K562 (cell line): ENCODE measurements at regions not wholly inside any gene's neighbourhood (a gene's known extent, or its start where the extent isn't known, plus 50 kb on each side); places are given as distances from the start of the nearest gene placed in this dataset.
A peak's percentile ranks its signal among the peaks of the same experiment; 100 is the strongest.

ENCODE experiments used
- ATAC-seq: fragments of 200-7000 bp; cut with Tn5 transposase; 3 replicates; pipeline ENCODE4 v1.9.1; 2020; ENCODE audit warnings: moderate library complexity
- BruUV-seq: library from RNA; stranded (reverse); fragments of 400-500 nt; replicated peaks from 2 replicates; lab custom pipeline; 2021; lab: Mats Ljungman, UMichigan
- CTCF ChIA-PET: fragments of 300-600 bp; formaldehyde crosslinking; extraction: SDS; loops from one replicate; lab custom pipeline; 2021; ENCODE audit warnings: low intra/inter-chr PET ratio; lab: Yijun Ruan, JAX
- POLR2A ChIA-PET: fragments of 300-600, 350-650 bp; sonication (Branson Sonifier 250); formaldehyde crosslinking; extraction: SDS; loops from one replicate; lab custom pipeline; 2021; ENCODE audit warnings: antibody characterized with exemption, inconsistent platforms; lab: Yijun Ruan, JAX
- DNase-seq, 4 experiments: peaks; one replicate each; pipeline versions ENCODE4 v3.0.0 to v3.0.0-alpha.2; 2011 to 2018; ENCODE audit warnings: low spot score in 3 of 4, mixed read lengths in 3 of 4; ENCODE audit errors: extremely low read depth in 1 of 4
- FAIRE-seq: peaks from 2 replicates; lab custom pipeline; 2011; peaks lifted over from hg19 to GRCh38; lab: Jason Lieb, UNC
- H2AFZ ChIP-seq: 2 replicates; pipeline ENCODE4 v1.6.0; 2011; ENCODE audit warnings: low read depth, low read length, control low read depth, inconsistent platforms
- H3K27ac ChIP-seq: fragments of 200-600 bp; 3 replicates; pipeline ENCODE4 v1.8.0; 2011; ENCODE audit warnings: low read depth, mild to moderate bottlenecking, control low read depth, inconsistent platforms, low read length, moderate library complexity, mixed read lengths; ENCODE audit errors: extremely low read depth
- H3K27me3 ChIP-seq, 2 experiments: fragments of 300-600 bp in 1 of 2; 2 replicates in 1 of 2; 3 replicates in 1 of 2; pipeline versions ENCODE4 v1.6.0 to v1.8.0; 2011; ENCODE audit warnings: inconsistent platforms in 2 of 2, low read length in 2 of 2, mild to moderate bottlenecking in 1 of 2, mixed read lengths in 1 of 2, moderate library complexity in 1 of 2; ENCODE audit not compliant: control insufficient read depth in 2 of 2, insufficient read depth in 2 of 2
- H3K36me3 ChIP-seq: fragments of 300-600 bp; 3 replicates; pipeline ENCODE4 v1.8.0; 2011; ENCODE audit warnings: mild to moderate bottlenecking, low read length, inconsistent platforms; ENCODE audit not compliant: control insufficient read depth, insufficient read depth
- H3K4me1 ChIP-seq, 2 experiments: fragments of 200-600 bp in 1 of 2; replicated peaks in 1 of 2; 2 replicates in 1 of 2; 3 replicates in 1 of 2; pipeline versions ENCODE4 v1.5.1 to v1.8.0; 2011; ENCODE audit warnings: inconsistent platforms in 2 of 2, low read length in 2 of 2, mild to moderate bottlenecking in 1 of 2, mixed read lengths in 1 of 2, moderate library complexity in 1 of 2; ENCODE audit not compliant: control insufficient read depth in 2 of 2, insufficient read depth in 2 of 2
- H3K4me2 ChIP-seq: 2 replicates; pipeline ENCODE4 v1.6.1; 2011; ENCODE audit warnings: low read length, control low read depth, inconsistent platforms, mixed read lengths; ENCODE audit not compliant: insufficient read depth
- H3K4me3 ChIP-seq: fragments of 200-600 bp; sonication (generic), shearing (Covaris generic); 2 replicates; pipeline ENCODE4 v1.5.1; 2016; ENCODE audit warnings: control low read depth, inconsistent platforms
- H3K79me2 ChIP-seq: fragments of 200-600 bp; 3 replicates; pipeline ENCODE4 v1.8.0; 2011; ENCODE audit warnings: low read length, inconsistent platforms; ENCODE audit not compliant: control insufficient read depth, insufficient read depth
- H3K9ac ChIP-seq, 2 experiments: 2 replicates each; pipeline versions ENCODE4 v1.6.0 to v1.6.1; 2011; ENCODE audit warnings: low read depth in 2 of 2, low read length in 2 of 2, control low read depth in 1 of 2, inconsistent platforms in 1 of 2, mild to moderate bottlenecking in 1 of 2, mixed read lengths in 1 of 2; ENCODE audit not compliant: insufficient read depth in 1 of 2
- H3K9me1 ChIP-seq: one replicate; pipeline ENCODE4 v1.6.0; 2011; ENCODE audit warnings: inconsistent platforms, mild to moderate bottlenecking, low read length, moderate library complexity; ENCODE audit not compliant: control insufficient read depth, insufficient read depth
- H3K9me3 ChIP-seq: replicated peaks from 2 replicates; pipeline ENCODE4 v1.5.1; 2011; ENCODE audit warnings: low read depth, low read length, inconsistent platforms; ENCODE audit not compliant: control insufficient read depth, insufficient read depth
- H4K20me1 ChIP-seq: replicated peaks from 2 replicates; pipeline ENCODE4 v1.6.1; 2011; ENCODE audit warnings: low read length, inconsistent platforms, mixed read lengths; ENCODE audit not compliant: control insufficient read depth, insufficient read depth
- CHCHD3 ChIP-seq: fragments of 250-450 bp; sonication (Bioruptor Pico); IDR thresholded peaks from 2 replicates; pipeline ENCODE4 v2.1.2; 2022; ENCODE audit warnings: mild to moderate bottlenecking
- CTCF ChIP-seq, 3 experiments: IDR thresholded peaks in 2 of 3; conservative IDR thresholded peaks in 1 of 3; 2 replicates each; pipeline ENCODE4 v1.5.1; 2011 to 2012; ENCODE audit warnings: low read length in 3 of 3, mild to moderate bottlenecking in 3 of 3, control low read depth in 2 of 3, improper control_type of control experiment in 1 of 3, inconsistent platforms in 1 of 3, low read depth in 1 of 3, mixed read lengths in 1 of 3, moderate library complexity in 1 of 3; ENCODE audit not compliant: insufficient read depth in 2 of 3
- RAD21 ChIP-seq, 2 experiments: fragments of 250-450 bp in 1 of 2; fragments of 450-650 bp in 1 of 2; sonication (Bioruptor Pico) in 1 of 2; formaldehyde crosslinking in 1 of 2; IDR thresholded peaks in 1 of 2; conservative IDR thresholded peaks in 1 of 2; 2 replicates each; pipeline versions ENCODE4 v1.4.0 to v1.8.0; 2020 to 2022; ENCODE audit warnings: mild to moderate bottlenecking in 2 of 2, moderate library complexity in 1 of 2
- WGBS: fragments of 100-300 bp; shearing (Covaris generic); methylation state at CpG from one replicate; pipeline ENCODE4 v1.1.6; 2016; ENCODE audit warnings: low coverage, mixed read lengths; ENCODE audit not compliant: insufficient coverage; ENCODE audit errors: missing lambda C conversion rate; 5-methylcytosine and 5-hydroxymethylcytosine counted together
- in situ Hi-C: fragments of 300-500 bp; cut with MboI; formaldehyde crosslinking; loops from 4 replicates; pipeline ENCODE4 v1.15.0; 2018; ENCODE audit warnings: inconsistent platforms, mixed read lengths
- intact Hi-C: fragments of 100-400 bp; cut with micrococcal nuclease; formaldehyde crosslinking; loops from 2 replicates; pipeline ENCODE4 v1.14.2; 2022

DNA sequence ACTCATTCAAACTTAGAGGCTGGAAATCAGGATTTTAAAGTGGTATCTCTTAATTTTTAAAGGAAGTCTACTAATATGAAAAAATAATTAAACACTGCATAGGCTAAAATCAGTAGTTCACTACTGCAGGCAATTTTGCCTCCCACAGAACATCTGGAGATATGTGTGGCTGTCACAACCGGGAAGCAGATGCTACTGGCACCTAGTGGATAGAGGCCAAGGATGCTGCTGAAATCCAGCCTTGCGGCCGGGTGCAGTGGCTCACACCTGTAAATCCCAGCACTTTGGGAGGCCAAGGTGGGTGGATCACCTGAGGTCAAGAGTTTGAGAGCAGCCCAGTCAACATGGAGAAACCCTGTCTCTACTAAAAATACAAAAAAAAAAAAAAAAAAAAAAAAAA is 473.9 kb downstream of the XYLT1 start:
- WGBS = 6% methylated on average over 3 of the region's 3 CpGs
- Histone ChIP-seq H3K27ac (no peak overlapping the region), H3K4me3 (no peak overlapping the region), H3K27me3 (peaks cover 14 to 30% of the 10 kb centered on the region in 2 experiments), H3K4me1 (no peaks in the 10 kb centered on the region; a peak in 1 of 5 replicates), H4K20me1 (no peaks in the 10 kb centered on the region), H2AFZ (no peak overlapping the region), H3K36me3 (no peaks in the 10 kb centered on the region), H3K9ac (no peak overlapping the region), H3K4me2 (no peak overlapping the region), H3K9me3 (no peaks in the 10 kb centered on the region), H3K9me1 (no peaks in the 10 kb centered on the region), H3K79me2 (no peaks in the 10 kb centered on the region)
- intact Hi-C loops = loop anchor here (10.0 kb wide), 1 partner anchor 158 kb away; no protein-coding TSS in a partner anchor
- TF ChIP-seq RAD21 (CRISPR knock-in tag; conservative IDR thresholded peaks at IDR 0.05 in 1 of 2, IDR thresholded peaks at IDR 0.05 in 1 of 2) (peak in 1 of 2 experiments; percentile 48; a peak in 2 of 4 replicates), CHCHD3 (CRISPR knock-in tag) (no peak), CTCF (IDR thresholded peaks at IDR 0.05 in 2 of 3, conservative IDR thresholded peaks at IDR 0.05 in 1 of 3; ENCODE audit: insufficient read depth in 2 of 3, low read depth in 1 of 3, low read length in 3 of 3) (peak; percentile 14 to 38 (median 23); a peak in 3 of 6 replicates)
- ChIA-PET CTCF (no interaction called here), POLR2A (interaction anchor here (1.5 kb wide), 1 partner anchor 16 kb away, joined by 3 read pairs; no protein-coding TSS in a partner anchor)
- DNase-seq (peak in 1 of 4 experiments; percentile 19), ATAC-seq (peak; percentile 66), FAIRE-seq (no peak)
- BruUV-seq = no TSS peak
- in situ Hi-C loops = no loop called here
